ENCODE measurements at regions not wholly inside any gene's neighbourhood (a gene's known extent, or its start where the extent isn't known, plus 50 kb on each side); places are given as distances from the start of the nearest gene placed in this dataset.

- Histone ChIP-seq H3K4me3 (ENCODE audit: low read length in 3 of 3) (no peak overlapping the region), H3K36me3 (ENCODE audit: control insufficient read depth in 2 of 3, insufficient read depth in 3 of 3, low read length in 3 of 3) (no peaks in the 10 kb centered on the region)
- FAIRE-seq, result no peak
These were observed 333.2 kb upstream of the ZNF507 start for GRCh38 chr19:32012206-32012605.

GRCh38 chr19:32012886-32013631 lies 332.4 kb upstream of the ZNF507 start:
- DNase-seq (no peak), FAIRE-seq (no peak)
- Histone ChIP-seq H3K27ac (ENCODE audit: low read depth in 2 of 2, low read length in 2 of 2) (no peak overlapping the region), H3K9ac (ENCODE audit: low read length in 3 of 3) (no peak overlapping the region), H3K4me1 (ENCODE audit: control insufficient read depth in 2 of 3, insufficient read depth in 2 of 3, low read depth in 1 of 3, low read length in 3 of 3) (peaks cover 0 to 8% (median under 1%) of the 10 kb centered on the region in 3 donors), H3K4me3 (ENCODE audit: low read length in 3 of 3) (no peak overlapping the region), H3K9me3 (ENCODE audit: control insufficient read depth in 2 of 3, insufficient read depth in 1 of 3, low read length in 3 of 3) (no peaks in the 10 kb centered on the region), H3K36me3 (ENCODE audit: control insufficient read depth in 2 of 3, insufficient read depth in 3 of 3, low read length in 3 of 3) (no peaks in the 10 kb centered on the region), H3K27me3 (ENCODE audit: control insufficient read depth, insufficient read depth, low read length) (no peaks in the 10 kb centered on the region)
- no peak for TF ChIP-seq CTCF (IDR thresholded peaks at IDR 0.05; ENCODE audit: borderline replicate concordance, extremely low read depth, insufficient read depth)
- intact Hi-C loops (cut with DNase I), result no loop called here

More at GRCh38 chr19:32012206-32012605, 333.2 kb upstream of the ZNF507 start:
- intact Hi-C loops (cut with DNase I), result no loop called here
- H3K9me3 ChIP-seq (ENCODE audit: control insufficient read depth in 2 of 3, insufficient read depth in 1 of 3, low read length in 3 of 3), result no peaks in the 10 kb centered on the region
- H3K4me1 ChIP-seq (ENCODE audit: control insufficient read depth in 2 of 3, insufficient read depth in 2 of 3, low read depth in 1 of 3, low read length in 3 of 3), result peaks cover 0 to under 1% (median 0%) of the 10 kb centered on the region in 3 donors
- H3K9ac ChIP-seq (ENCODE audit: low read length in 3 of 3), result no peak overlapping the region
- no peak overlapping the region for H3K27ac ChIP-seq (ENCODE audit: low read depth in 2 of 2, low read length in 2 of 2)
- peak in 2 of 5 donors; percentile 44 to 53 for DNase-seq
- no peaks in the 10 kb centered on the region for H3K27me3 ChIP-seq (ENCODE audit: control insufficient read depth, insufficient read depth, low read length)
- no peak for TF ChIP-seq CTCF (IDR thresholded peaks at IDR 0.05; ENCODE audit: borderline replicate concordance, extremely low read depth, insufficient read depth)

GRCh38 chr19:32017176-32017953 lies 328.0 kb upstream of the ZNF507 start:
- DNase-seq, result no peak

More at GRCh38 chr19:32017176-32017953, 328.0 kb upstream of the ZNF507 start:
- no peak overlapping the region for H3K9ac ChIP-seq (ENCODE audit: low read length in 3 of 3)
- H3K4me1 ChIP-seq (ENCODE audit: control insufficient read depth in 2 of 3, insufficient read depth in 2 of 3, low read depth in 1 of 3, low read length in 3 of 3), result peaks cover 0 to 8% (median 5%) of the 10 kb centered on the region in 3 donors
- H3K27me3 ChIP-seq (ENCODE audit: control insufficient read depth, insufficient read depth, low read length), result no peaks in the 10 kb centered on the region
- no peak overlapping the region for H3K4me3 ChIP-seq (ENCODE audit: low read length in 3 of 3)
- no peak overlapping the region for H3K27ac ChIP-seq (ENCODE audit: low read depth in 2 of 2, low read length in 2 of 2)
- intact Hi-C loops (cut with DNase I), result no loop called here
- FAIRE-seq, result no peak
- no peaks in the 10 kb centered on the region for H3K9me3 ChIP-seq (ENCODE audit: control insufficient read depth in 2 of 3, insufficient read depth in 1 of 3, low read length in 3 of 3)
- no peak for TF ChIP-seq CTCF (IDR thresholded peaks at IDR 0.05; ENCODE audit: borderline replicate concordance, extremely low read depth, insufficient read depth)
- H3K36me3 ChIP-seq (ENCODE audit: control insufficient read depth in 2 of 3, insufficient read depth in 3 of 3, low read length in 3 of 3), result no peaks in the 10 kb centered on the region

Data from kidney (tissue), 13 donors.